GM18505 (cell line): ENCODE measurements at regions not wholly inside any gene's neighbourhood (a gene's known extent, or its start where the extent isn't known, plus 50 kb on each side); places are given as distances from the start of the nearest gene placed in this dataset.
"Not testable (repeated sequence)": the region's sequence is repeated elsewhere in the genome, so short reads cannot be mapped to it uniquely, and the experiment has no call there.

Experiments used
- ATAC-seq: cut with Tn5 transposase; IDR thresholded peaks from one replicate; pipeline ENCODE4 v1.9.1; 2021; ENCODE audit not compliant: unreplicated experiment
- POLR2A ChIP-seq: IDR thresholded peaks from 4 replicates; pipeline ENCODE4 v1.6.1; 2011; ENCODE audit warnings: borderline replicate concordance; ENCODE audit not compliant: insufficient read depth, insufficient read length; ENCODE audit errors: extremely low read depth

DNA sequence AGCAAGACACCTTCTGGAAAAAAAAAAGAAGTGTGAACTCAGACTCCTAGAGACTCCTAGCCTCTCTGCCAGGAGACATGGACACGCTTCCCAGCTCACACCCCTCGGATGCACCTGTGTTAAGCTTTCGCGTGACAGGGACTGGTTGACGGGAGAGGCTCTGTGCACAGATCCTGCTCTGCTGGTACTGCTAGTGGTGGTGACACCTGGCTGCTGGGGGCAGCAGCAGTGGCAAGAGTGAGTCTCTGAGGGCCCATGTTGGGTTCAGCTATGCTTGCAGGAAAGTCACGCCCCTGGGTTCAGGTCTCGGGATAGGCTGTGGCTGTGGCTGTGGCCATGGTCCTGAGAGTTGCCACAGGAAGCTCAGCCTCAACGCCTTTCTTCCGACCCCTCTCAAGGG is 81.1 kb downstream of the XRCC2 start:
- ATAC-seq = no peak

DNA sequence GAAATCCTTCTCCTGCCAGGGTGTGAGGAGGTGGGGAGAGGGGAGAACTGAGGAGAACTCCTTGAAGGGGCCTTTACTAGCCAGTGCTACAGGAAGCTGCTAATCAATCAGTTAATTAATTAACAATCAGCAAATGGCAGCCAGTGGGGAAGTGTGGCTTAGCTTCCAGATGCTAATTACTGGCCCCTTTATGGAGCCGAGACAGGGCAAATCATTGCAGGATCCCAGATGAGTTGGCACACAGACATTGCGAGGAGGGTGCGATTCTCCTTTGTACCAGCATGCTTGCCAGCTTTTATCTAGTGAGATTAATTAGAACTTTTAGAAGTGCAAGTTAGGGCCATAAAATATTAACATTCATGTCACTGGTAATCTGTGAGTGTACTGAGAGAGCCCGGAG is 84.0 kb downstream of the XRCC2 start:
- no peak for ATAC-seq
- TF ChIP-seq POLR2A = no peak

More for the DNA sequence above, 81.1 kb downstream of the XRCC2 start:
- no peak for TF ChIP-seq POLR2A

DNA sequence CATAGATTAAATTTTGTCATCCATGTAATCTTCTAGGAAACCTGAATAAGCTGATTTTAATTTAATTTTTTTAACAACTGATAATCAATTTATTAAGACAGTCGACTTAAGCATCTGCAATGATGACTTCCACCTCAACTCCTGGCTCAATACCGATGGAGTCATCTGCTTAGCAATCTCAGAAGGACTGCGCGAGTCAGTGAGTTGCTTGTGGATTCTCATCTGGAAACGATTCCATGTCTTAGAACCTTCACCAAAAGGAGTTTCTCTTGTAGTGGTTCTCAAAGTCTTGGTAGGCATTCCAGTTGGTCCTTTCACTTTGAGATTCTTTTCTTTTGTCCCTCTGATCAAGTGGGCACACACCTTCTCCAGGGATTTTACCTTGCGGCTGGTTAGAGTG is 85.5 kb downstream of the XRCC2 start:
- TF ChIP-seq POLR2A = no peak
- no peak for ATAC-seq

DNA sequence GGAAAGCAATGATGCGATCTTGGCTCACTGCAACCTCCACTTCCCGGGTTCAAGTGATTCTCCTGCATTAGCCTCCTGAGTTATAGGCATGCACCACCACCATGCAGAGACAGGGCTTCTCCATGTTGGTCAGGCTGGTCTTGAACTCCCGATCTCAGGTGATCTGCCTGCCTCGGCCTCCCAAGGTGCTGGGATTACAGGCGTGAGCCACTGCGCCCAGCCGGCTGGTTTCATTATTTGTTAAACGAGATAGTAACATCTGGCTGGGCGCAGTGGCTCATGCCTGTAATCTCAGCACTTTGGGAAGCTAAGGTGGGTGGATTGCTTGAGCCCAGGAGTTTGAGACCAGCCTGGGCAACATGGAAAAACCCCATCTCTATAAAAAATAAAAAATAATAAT is 86.1 kb downstream of the XRCC2 start:
- ATAC-seq = not testable (repeated sequence)

DNA sequence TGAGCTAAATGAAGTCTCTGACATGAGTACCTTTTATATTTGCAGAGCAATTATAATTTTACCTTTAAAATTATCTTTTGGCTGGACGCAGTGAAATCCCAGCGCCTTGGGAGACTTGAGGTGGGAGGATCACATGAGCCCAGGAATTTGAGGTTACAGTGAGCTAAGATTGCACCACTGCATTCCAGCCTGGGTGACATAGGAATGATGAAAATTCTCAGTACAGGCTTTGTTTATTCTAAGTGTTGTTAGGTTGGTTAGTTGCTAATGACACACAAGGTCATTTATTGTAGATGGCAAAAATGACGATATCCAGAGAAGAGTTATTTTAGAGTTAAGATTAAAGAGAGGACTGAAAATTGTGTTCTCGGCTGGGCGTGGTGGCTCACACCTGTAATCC is 87.6 kb downstream of the XRCC2 start:
- no peak for TF ChIP-seq POLR2A
- no peak for ATAC-seq

DNA sequence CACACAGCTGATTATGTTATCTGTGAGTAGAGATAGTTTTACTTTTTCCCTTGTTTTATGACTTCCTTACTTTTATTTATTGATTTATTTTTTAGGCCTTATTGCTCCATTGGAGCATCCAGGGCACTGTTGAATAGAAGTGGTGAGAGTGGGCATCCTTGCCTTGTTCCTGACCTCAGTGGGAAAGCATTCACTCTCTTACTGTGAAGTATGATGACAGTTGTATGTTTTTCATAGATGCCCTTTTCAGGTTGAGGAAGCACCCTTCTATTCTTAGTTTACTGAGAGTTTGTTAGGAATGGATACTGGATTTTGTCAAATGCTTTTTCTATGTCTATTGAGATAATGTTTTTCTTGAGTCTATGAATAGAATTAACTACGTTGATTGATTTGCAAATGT is 88.6 kb downstream of the XRCC2 start:
- TF ChIP-seq POLR2A = no peak
- ATAC-seq = no peak

DNA sequence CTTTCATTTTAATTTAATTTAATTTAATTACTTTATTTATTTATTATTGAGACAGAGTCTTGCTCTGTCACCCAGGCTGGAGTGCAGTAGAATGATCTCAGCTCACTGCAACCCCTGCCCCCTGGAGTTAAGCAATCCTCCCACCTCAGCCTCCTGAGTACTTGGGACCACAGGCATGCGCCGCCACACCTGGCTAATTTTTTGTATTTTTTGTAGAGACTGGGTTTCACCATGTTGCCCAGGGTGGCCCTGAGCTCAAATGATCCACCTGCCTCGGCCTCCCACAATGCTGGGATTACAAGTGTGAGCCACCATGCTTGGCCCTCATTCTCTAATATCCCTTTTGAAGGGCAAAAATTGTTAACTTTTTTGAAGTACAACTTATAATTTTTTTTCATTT is 92.9 kb downstream of the XRCC2 start:
- no peak for ATAC-seq
- TF ChIP-seq POLR2A = no peak

DNA sequence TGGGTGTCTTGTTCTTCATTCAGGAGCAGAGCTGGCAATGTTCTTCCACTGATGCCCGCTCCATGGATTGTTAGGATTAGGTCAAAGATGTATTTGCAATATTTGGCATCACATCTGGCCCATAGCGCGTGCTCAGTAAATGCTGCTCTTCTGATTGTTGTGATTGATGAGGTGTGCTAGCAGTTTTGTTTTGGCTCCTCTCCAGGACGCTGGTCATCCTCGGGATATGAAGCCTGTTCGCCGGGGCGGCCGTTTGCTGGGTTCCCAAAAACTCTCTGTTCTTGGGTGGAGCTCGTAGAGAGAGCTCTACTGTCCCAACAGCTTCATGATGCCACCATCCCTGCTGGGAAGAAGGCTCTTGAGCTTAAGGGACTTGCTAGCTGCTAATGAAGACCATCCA is 96.9 kb downstream of the XRCC2 start:
- TF ChIP-seq POLR2A = no peak
- no peak for ATAC-seq

DNA sequence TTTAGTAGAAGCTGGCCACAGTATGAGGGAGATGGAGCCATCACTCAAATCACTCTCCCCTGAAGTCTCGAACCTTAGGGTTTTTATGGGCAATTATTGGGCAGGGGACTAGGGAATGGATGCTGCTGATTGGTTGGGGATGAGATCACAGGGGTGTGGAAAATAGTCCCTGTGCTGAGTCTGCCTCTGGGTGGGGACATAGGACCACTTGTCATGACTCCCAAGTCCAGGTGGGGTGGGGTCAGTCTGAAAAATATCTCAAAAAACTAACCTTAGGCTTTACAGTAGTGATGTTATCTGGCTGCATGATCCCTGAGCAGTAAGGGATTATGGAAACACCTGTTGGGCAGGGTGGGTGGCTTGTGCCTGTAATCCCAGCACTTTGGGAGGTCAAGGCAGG is 98.6 kb downstream of the XRCC2 start:
- TF ChIP-seq POLR2A = no peak
- no peak for ATAC-seq

DNA sequence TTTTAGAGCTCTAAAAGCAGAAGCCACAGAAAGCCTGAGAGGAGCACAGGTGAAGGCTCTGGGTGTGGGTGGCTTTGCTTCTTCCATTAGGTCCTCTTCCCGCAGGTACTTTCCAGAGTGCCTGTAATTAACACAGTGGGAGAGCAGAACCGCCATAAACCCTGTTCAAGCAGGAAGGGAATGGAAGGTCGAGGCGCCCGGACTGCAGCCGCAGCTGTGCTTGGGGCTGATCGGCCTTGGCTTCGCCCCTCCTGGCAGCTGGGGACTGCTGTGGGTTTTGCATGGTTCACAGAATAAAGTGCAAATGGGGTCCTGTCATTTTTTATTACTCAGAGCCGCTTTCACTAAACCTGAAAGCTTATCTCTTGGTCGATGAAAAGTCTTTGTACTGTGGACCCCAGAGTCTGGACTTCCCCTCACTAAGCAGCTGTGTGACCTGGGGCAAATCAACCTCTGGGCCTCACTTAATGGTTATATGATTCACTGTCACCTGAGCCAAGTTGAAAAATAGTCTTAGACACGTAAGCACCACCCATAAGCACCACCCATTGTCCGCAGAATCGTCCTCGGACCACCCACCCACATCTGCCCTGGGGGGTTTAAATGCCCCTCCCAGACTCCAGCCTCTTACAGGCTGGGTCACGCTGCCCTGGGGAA is 100.9 kb downstream of the XRCC2 start:
- no peak for TF ChIP-seq POLR2A
- ATAC-seq = peak; percentile 86

DNA sequence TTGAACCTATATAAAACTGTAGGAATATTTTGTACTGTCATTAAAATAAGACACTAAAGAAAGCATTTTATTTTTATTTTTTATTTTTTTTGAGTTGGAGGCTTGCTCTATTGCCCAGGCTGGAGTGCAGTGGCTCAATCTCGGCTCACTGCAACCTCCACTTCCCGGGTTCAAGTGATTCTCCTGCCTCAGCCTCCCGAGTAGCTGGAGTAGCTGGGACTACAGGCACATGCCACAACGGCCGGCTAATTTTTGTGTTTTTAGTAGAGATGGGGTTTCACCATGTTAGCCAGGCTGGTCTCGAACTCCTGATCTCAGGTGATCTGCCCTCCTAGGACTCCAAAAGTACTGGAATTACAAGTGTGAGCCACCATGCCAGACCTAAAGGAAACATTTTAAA is 102.8 kb downstream of the XRCC2 start:
- ATAC-seq = not testable (repeated sequence)

DNA sequence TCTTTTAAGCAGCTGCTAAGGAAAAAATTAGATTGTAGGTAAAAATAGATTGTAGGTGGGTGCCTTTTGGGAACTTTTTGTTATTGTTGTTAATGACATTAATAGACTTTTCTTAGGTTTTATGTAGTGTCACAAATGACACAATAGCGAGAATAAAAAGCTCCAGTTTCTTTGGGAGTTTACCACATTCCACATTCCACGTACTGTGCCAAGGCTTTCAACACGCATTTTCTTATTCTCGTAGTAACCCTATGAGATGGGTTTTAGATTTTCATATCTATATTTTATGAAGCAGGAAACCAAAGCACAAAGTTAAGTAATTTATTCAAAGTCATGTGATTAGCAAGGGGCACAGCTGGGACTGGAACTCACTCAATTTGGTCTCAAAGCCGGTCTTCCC is 103.8 kb downstream of the XRCC2 start:
- no peak for ATAC-seq
- no peak for TF ChIP-seq POLR2A

DNA sequence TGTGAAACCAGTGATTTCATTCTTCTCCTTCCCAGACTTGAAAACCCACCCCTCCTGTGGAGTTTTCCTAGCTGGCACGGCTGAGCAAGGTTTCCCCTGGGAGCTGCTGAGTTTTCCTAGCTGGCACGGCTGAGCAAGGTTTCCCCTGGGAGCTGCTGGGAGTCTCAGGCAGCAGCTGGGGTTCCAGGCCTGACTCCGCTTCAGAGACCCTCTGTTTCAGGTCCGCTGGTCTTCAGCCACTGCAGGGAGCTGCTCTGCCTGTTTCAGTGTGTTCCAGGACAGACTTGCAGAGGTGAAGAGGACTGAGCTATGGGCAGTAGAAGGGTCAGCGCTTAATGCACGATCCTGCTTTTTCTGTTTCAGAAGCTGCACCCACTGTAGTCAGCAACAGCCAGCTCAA is 104.9 kb downstream of the XRCC2 start:
- ATAC-seq = no peak
- TF ChIP-seq POLR2A = no peak

DNA sequence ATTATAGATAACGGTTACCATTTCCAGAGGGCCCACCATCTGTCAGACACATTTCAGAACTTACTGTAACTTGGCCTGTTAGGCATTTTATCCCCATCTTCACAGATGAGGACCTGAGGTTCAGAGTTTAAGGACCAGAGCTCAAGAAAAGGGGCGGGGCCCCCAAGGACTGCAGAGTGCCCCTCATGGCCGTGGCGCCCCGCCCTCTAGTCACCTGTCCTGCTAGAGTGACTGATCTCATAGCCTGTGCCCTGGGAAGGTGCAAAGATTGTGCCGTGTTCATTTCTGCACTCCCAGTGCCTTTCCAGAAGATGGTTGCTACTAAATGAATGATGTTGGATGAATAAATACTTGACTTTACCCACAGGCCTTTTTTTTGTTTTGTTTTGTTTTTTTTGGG is 107.0 kb downstream of the XRCC2 start:
- no peak for ATAC-seq
- no peak for TF ChIP-seq POLR2A

DNA sequence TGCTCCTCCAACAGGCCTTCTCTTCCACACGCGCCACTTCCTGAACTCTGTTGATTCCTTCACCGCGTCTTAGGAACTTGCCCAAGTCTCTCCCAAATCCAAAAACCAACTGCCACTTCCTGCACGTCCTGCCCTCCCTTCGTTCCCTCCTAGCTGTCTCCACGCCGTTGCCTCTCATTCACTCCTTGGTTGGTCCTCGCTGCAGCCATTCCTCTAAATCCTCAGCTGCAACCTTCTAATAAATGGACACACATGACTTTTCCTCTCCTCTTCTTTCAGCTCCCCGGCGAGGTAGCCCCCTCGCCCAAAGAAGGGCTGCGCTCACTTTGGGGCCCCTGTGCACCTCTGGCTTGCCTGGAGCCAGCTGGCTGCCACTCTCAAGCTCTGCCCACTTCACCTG is 110.2 kb downstream of the XRCC2 start:
- no peak for TF ChIP-seq POLR2A
- ATAC-seq = no peak

DNA sequence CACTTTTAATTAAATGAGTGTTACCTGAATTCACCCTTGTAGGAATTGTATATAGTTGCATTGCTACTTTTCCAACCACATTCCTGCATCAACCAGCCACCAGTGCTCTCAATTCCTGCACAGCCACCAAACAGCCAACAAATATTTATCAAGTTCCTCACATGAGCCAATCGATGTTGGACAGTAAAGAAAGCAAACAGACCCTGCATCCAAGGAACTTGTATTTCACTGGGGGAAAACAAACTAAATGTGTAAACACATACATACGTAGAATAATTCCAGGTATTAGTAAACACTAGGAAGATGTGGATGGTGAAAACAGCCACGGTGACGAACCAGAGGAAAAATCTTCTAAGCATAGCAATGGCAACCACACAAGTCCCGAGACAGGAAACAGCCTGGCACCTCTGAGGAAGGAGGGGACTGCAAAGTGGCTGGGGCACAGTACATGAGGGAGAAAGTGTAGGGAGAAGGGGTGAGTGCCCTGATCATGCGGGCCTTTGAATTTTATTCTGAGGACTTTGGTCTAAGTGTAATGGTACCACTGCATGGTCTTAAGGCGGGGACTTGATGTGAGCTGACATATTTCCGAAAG is 111.2 kb downstream of the XRCC2 start:
- no peak for ATAC-seq
- TF ChIP-seq POLR2A = no peak
